H9 (cell line): ENCODE measurements at regions not wholly inside any gene's neighbourhood (a gene's known extent, or its start where the extent isn't known, plus 50 kb on each side); places are given as distances from the start of the nearest gene placed in this dataset.

ENCODE experiments used
- DNase-seq: peaks from one replicate; pipeline ENCODE4 v3.0.0-alpha.2; 2017
- H2AFZ ChIP-seq: one replicate; pipeline ENCODE4 v1.6.1; 2013; ENCODE audit warnings: mild to moderate bottlenecking, low read length, control low read depth, moderate library complexity
- H2AK5ac ChIP-seq: 2 replicates; pipeline ENCODE4 v1.6.1; 2013; ENCODE audit warnings: low read length, control low read depth, mixed read lengths; ENCODE audit not compliant: insufficient read length
- H2BK120ac ChIP-seq: one replicate; pipeline ENCODE4 v1.6.1; 2013; ENCODE audit warnings: low read depth, mild to moderate bottlenecking, low read length, control low read depth, inconsistent platforms; ENCODE audit not compliant: poor library complexity, severe bottlenecking
- H2BK12ac ChIP-seq: 2 replicates; pipeline ENCODE4 v1.6.1; 2013; ENCODE audit warnings: low read length, control low read depth, mixed read lengths, low read depth; ENCODE audit not compliant: insufficient read length
- H2BK15ac ChIP-seq: 2 replicates; pipeline ENCODE4 v1.6.1; 2013; ENCODE audit warnings: low read depth, low read length, control low read depth
- H2BK20ac ChIP-seq: one replicate; pipeline ENCODE4 v1.6.1; 2013; ENCODE audit warnings: low read depth, mild to moderate bottlenecking, low read length, control low read depth, inconsistent platforms; ENCODE audit not compliant: poor library complexity, severe bottlenecking
- H2BK5ac ChIP-seq: 2 replicates; pipeline ENCODE4 v1.6.1; 2013; ENCODE audit warnings: low read length, control low read depth, mixed read lengths; ENCODE audit not compliant: insufficient read length
- H3K14ac ChIP-seq: 2 replicates; pipeline ENCODE4 v1.6.1; 2013; ENCODE audit warnings: low read length, control low read depth; ENCODE audit not compliant: insufficient read depth
- H3K18ac ChIP-seq: 2 replicates; pipeline ENCODE4 v1.6.1; 2013; ENCODE audit warnings: low read depth, mild to moderate bottlenecking, mixed read lengths, low read length, control low read depth; ENCODE audit not compliant: insufficient read length
- H3K23ac ChIP-seq: 2 replicates; pipeline ENCODE4 v1.6.1; 2013; ENCODE audit warnings: low read length, control low read depth, mixed read lengths, low read depth; ENCODE audit not compliant: insufficient read length
- H3K23me2 ChIP-seq: 2 replicates; pipeline ENCODE4 v1.6.1; 2013; ENCODE audit warnings: low read depth, mild to moderate bottlenecking, mixed read lengths, low read length, control low read depth; ENCODE audit not compliant: insufficient read length, poor library complexity, severe bottlenecking
- H3K27ac ChIP-seq: 2 replicates; pipeline ENCODE4 v1.5.1; 2013; ENCODE audit warnings: low read length, control low read depth, mixed read lengths, low read depth; ENCODE audit not compliant: insufficient read length
- H3K27me3 ChIP-seq: 2 replicates; pipeline ENCODE4 v1.6.1; 2013; ENCODE audit warnings: low read length, control low read depth, inconsistent platforms; ENCODE audit not compliant: insufficient read depth
- H3K4ac ChIP-seq: 2 replicates; pipeline ENCODE4 v1.6.1; 2013; ENCODE audit warnings: low read depth, mild to moderate bottlenecking, control low read depth, inconsistent platforms, low read length, moderate library complexity
- H3K4me1 ChIP-seq: 2 replicates; pipeline ENCODE4 v1.6.1; 2013; ENCODE audit warnings: low read length, control low read depth, inconsistent platforms; ENCODE audit not compliant: insufficient read depth
- H3K4me2 ChIP-seq: 2 replicates; pipeline ENCODE4 v1.6.1; 2013; ENCODE audit warnings: low read length, control low read depth, mixed read lengths; ENCODE audit not compliant: insufficient read length, insufficient read depth
- H3K56ac ChIP-seq: 2 replicates; pipeline ENCODE4 v1.6.1; 2013; ENCODE audit warnings: low read depth, mild to moderate bottlenecking, mixed read lengths, low read length, control low read depth; ENCODE audit not compliant: insufficient read length
- H3K79me1 ChIP-seq: 2 replicates; pipeline ENCODE4 v1.6.1; 2013; ENCODE audit warnings: low read depth, mild to moderate bottlenecking, moderate library complexity, low read length, control low read depth, inconsistent platforms; ENCODE audit not compliant: insufficient read depth, poor library complexity, severe bottlenecking
- H3K79me2 ChIP-seq: 2 replicates; pipeline ENCODE4 v1.6.1; 2013; ENCODE audit warnings: low read length, control low read depth, inconsistent platforms; ENCODE audit not compliant: insufficient read depth
- H3K9ac ChIP-seq: 2 replicates; pipeline ENCODE4 v1.6.1; 2013; ENCODE audit warnings: low read length, control low read depth, mixed read lengths; ENCODE audit not compliant: insufficient read length; ENCODE audit errors: extremely low read depth
- H3K9me3 ChIP-seq: one replicate; pipeline ENCODE4 v1.6.1; 2013; ENCODE audit warnings: low read depth, low read length, inconsistent platforms; ENCODE audit not compliant: control insufficient read depth
- H3T11ph ChIP-seq: one replicate; pipeline ENCODE4 v1.6.1; 2013; ENCODE audit warnings: mild to moderate bottlenecking, low read length, control low read depth, inconsistent platforms
- H4K20me1 ChIP-seq: one replicate; pipeline ENCODE4 v1.6.1; 2013; ENCODE audit not compliant: control insufficient read depth, insufficient read length, insufficient read depth
- H4K5ac ChIP-seq: 2 replicates; pipeline ENCODE4 v1.6.1; 2013; ENCODE audit warnings: low read depth, mild to moderate bottlenecking, mixed read lengths, low read length, control low read depth; ENCODE audit not compliant: insufficient read length
- H4K8ac ChIP-seq: replicated peaks from 2 replicates; pipeline ENCODE4 v1.6.1; 2013; ENCODE audit warnings: low read length, control low read depth, mixed read lengths, low read depth; ENCODE audit not compliant: insufficient read length
- H4K91ac ChIP-seq: 2 replicates; pipeline ENCODE4 v1.6.1; 2013; ENCODE audit warnings: low read depth, mild to moderate bottlenecking, moderate library complexity, mixed read lengths, low read length, control low read depth; ENCODE audit not compliant: insufficient read length
- H3K27ac Mint-ChIP-seq, 3 experiments: 2 replicates in 2 of 3; 3 replicates in 1 of 3; pipeline ENCODE4 v1.8.0; 2020 to 2021; ENCODE audit warnings: mixed read lengths in 3 of 3, mild to moderate bottlenecking in 1 of 3, moderate library complexity in 1 of 3
- H3K27me3 Mint-ChIP-seq: 2 replicates; pipeline ENCODE4 v1.8.0; 2021; ENCODE audit warnings: low read depth, mild to moderate bottlenecking, moderate library complexity, mixed read lengths
- H3K36me3 Mint-ChIP-seq, 3 experiments: 2 replicates in 2 of 3; 3 replicates in 1 of 3; pipeline ENCODE4 v1.8.0; 2020 to 2021; ENCODE audit warnings: low read depth in 3 of 3, mixed read lengths in 3 of 3; ENCODE audit not compliant: insufficient read depth in 1 of 3
- H3K4me1 Mint-ChIP-seq, 2 experiments: 2 replicates each; pipeline ENCODE4 v1.8.0; 2020; ENCODE audit warnings: mixed read lengths in 2 of 2
- H3K4me3 Mint-ChIP-seq, 2 experiments: 2 replicates in 1 of 2; 3 replicates in 1 of 2; pipeline ENCODE4 v1.8.0; 2020 to 2021; ENCODE audit warnings: mild to moderate bottlenecking in 2 of 2, mixed read lengths in 2 of 2, moderate library complexity in 1 of 2
- H3K9me3 Mint-ChIP-seq, 2 experiments: 2 replicates in 1 of 2; 3 replicates in 1 of 2; pipeline ENCODE4 v1.8.0; 2020; ENCODE audit warnings: mild to moderate bottlenecking in 2 of 2, mixed read lengths in 2 of 2, moderate library complexity in 1 of 2
- CTCF ChIP-seq: fragments of 200-600 bp; sonication (generic); conservative IDR thresholded peaks from 3 replicates; pipeline ENCODE4 v1.8.0; 2021; ENCODE audit warnings: antibody characterized with exemption, mild to moderate bottlenecking
- WGBS: extraction: QIAGEN DNeasy Blood & Tissue Kit; methylation state at CpG from one replicate; pipeline ENCODE4 v1.1.7; 2013; ENCODE audit warnings: missing lambda C conversion rate, low lambda C conversion rate, mixed read lengths; ENCODE audit not compliant: insufficient read length; ENCODE audit errors: extremely low coverage; 5-methylcytosine and 5-hydroxymethylcytosine counted together

GRCh38 chr7:28312948-28313347 lies 99.4 kb upstream of the CREB5 start:
- H3K4me3 Mint-ChIP-seq = no peak overlapping the region
- no peaks in the 10 kb centered on the region for H3K9me3 Mint-ChIP-seq
- Histone ChIP-seq H3K4me2 (no peak overlapping the region), H3K4me1 (peaks cover 4% of the 10 kb centered on the region; the same call in 1 of the 2 replicates), H4K8ac (no peak overlapping the region), H3K9ac (no peak overlapping the region), H2AFZ (no peak overlapping the region), H2BK5ac (no peak overlapping the region), H2AK5ac (no peak overlapping the region), H3K79me2 (no peaks in the 10 kb centered on the region), H2BK12ac (no peak overlapping the region), H4K91ac (no peak overlapping the region), H3K79me1 (no peaks in the 10 kb centered on the region), H2BK20ac (no peak overlapping the region), H4K5ac (no peak overlapping the region), H3K23me2 (no peaks in the 10 kb centered on the region), H3K27me3 (no peaks in the 10 kb centered on the region), H3T11ph (no peak overlapping the region), H2BK15ac (no peak overlapping the region), H3K18ac (no peak overlapping the region), H3K9me3 (no peaks in the 10 kb centered on the region), H2BK120ac (no peak overlapping the region), H3K56ac (no peak overlapping the region), H3K4ac (no peak overlapping the region), H3K23ac (no peak overlapping the region), H3K14ac (no peak overlapping the region), H4K20me1 (no peaks in the 10 kb centered on the region), H3K27ac (no peak overlapping the region)
- no peak for DNase-seq
- no peak overlapping the region for H3K27ac Mint-ChIP-seq
- H3K36me3 Mint-ChIP-seq = no peaks in the 10 kb centered on the region; a peak in 1 of 7 replicates
- peaks cover 13 to 20% of the 10 kb centered on the region in 2 experiments for H3K4me1 Mint-ChIP-seq
- peaks cover 7% of the 10 kb centered on the region for H3K27me3 Mint-ChIP-seq
- whole genome bisulfite sequencing = no CpG with 5 or more reads among the region's 6 CpGs
- TF ChIP-seq CTCF = no peak
